Mucosa of descending colon (tissue), 3 donors: ENCODE measurements at regions not wholly inside any gene's neighbourhood (a gene's known extent, or its start where the extent isn't known, plus 50 kb on each side); places are given as distances from the start of the nearest gene placed in this dataset.

Source experiments
- ATAC-seq: fragments of 200-7000 bp; cut with Tn5 transposase; one replicate; pipeline ENCODE4 v1.9.1; 2020; ENCODE audit warnings: mild to moderate bottlenecking, moderate library complexity
- DNase-seq, 3 donors: peaks; one replicate each; pipeline ENCODE4 v3.0.0-alpha.2; 2020
- H3K36me3 ChIP-seq: fragments of 200-600 bp; one replicate; pipeline ENCODE4 v1.8.0; 2021; ENCODE audit warnings: low read depth, mild to moderate bottlenecking
- H3K4me1 ChIP-seq: fragments of 200-600 bp; one replicate; pipeline ENCODE4 v1.8.0; 2021; ENCODE audit warnings: low read depth, mild to moderate bottlenecking
- H3K4me3 ChIP-seq: fragments of 200-600 bp; one replicate; pipeline ENCODE4 v1.8.0; 2021; ENCODE audit warnings: mild to moderate bottlenecking
- H3K9me3 ChIP-seq: fragments of 200-600 bp; one replicate; pipeline ENCODE4 v1.8.0; 2021; ENCODE audit warnings: mild to moderate bottlenecking
- intact Hi-C, 2 donors: fragments of 100-400 bp; cut with DNase I in 1 of 2; cut with micrococcal nuclease in 1 of 2; formaldehyde crosslinking; loops; one replicate each; pipeline versions ENCODE4 v1.11.0 to v1.11.1; 2022; cut with DNase I, micrococcal nuclease
- TF ChIP-seq, protein P1 (sequence below): fragments of 200-600 bp; IDR thresholded peaks from one replicate; pipeline ENCODE4 v1.8.0; 2022; ENCODE audit warnings: antibody characterized with exemption, mild to moderate bottlenecking
- donor health status: DM: no; HTN: no; CAD: no; lungs with moderate emphysema.
- donor health status: DM: no; HTN: no; CAD: no.
- donor health status: DM: no; HTN: yes; CAD: no.

GRCh38 chr16:51797669-51798259 lies 646.7 kb upstream of the SALL1 start:
- intact Hi-C loops = no loop called here
- Histone ChIP-seq H3K4me3 (no peak overlapping the region), H3K36me3 (no peaks in the 10 kb centered on the region), H3K4me1 (no peaks in the 10 kb centered on the region), H3K9me3 (no peaks in the 10 kb centered on the region)
- TF ChIP-seq, protein P1, sequence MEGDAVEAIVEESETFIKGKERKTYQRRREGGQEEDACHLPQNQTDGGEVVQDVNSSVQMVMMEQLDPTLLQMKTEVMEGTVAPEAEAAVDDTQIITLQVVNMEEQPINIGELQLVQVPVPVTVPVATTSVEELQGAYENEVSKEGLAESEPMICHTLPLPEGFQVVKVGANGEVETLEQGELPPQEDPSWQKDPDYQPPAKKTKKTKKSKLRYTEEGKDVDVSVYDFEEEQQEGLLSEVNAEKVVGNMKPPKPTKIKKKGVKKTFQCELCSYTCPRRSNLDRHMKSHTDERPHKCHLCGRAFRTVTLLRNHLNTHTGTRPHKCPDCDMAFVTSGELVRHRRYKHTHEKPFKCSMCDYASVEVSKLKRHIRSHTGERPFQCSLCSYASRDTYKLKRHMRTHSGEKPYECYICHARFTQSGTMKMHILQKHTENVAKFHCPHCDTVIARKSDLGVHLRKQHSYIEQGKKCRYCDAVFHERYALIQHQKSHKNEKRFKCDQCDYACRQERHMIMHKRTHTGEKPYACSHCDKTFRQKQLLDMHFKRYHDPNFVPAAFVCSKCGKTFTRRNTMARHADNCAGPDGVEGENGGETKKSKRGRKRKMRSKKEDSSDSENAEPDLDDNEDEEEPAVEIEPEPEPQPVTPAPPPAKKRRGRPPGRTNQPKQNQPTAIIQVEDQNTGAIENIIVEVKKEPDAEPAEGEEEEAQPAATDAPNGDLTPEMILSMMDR = no peak
- DNase-seq (no peak), ATAC-seq (no peak)

GRCh38 chr16:51779240-51779639 lies 628.2 kb upstream of the SALL1 start:
- TF ChIP-seq, protein P1 = no peak
- Histone ChIP-seq H3K4me1 (no peaks in the 10 kb centered on the region), H3K9me3 (no peaks in the 10 kb centered on the region), H3K4me3 (no peak overlapping the region), H3K36me3 (no peaks in the 10 kb centered on the region)
- DNase-seq (no peak), ATAC-seq (no peak)
- intact Hi-C loops = no loop called here

DNA sequence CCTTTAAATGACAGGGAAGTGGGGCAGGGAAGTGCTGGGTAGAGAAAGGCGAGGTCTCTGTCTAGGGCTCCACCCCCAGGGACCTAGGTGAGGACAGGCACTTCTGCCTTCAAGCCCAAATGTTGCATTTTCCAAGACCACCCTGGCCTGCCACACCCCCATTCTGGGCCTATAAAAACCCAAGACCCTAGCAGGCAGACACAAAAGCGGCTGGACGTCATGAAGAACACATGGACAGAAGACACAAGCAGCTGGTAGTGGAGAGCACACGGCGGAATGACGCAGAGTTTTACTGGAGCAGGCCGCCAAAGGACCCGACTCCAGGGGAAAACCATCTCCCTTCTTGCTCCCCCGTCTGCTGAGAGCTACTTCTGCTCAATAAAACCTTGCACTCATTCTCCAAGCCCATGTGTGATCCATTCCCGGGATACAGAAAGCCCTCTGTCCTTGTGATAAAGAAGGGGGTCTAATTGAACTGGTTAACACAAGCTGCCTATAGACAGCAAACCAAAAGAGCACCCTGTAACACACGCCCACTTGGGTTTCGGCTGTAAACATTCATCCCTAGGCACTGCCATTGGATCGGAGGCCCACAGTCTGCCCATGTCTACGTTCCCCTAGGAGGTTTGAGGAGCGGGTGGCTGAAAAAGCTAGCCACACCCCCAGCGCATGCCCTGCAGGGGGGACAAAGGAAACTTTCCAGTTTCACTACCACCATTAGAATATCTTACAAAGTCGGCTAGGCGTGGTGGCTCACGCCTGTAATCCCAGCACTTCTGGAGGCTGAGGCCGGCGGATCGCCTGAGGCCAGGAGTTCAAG lies 622.2 kb upstream of the SALL1 start:
- intact Hi-C loops = no loop called here
- Histone ChIP-seq H3K4me1 (no peaks in the 10 kb centered on the region), H3K36me3 (no peaks in the 10 kb centered on the region), H3K9me3 (no peaks in the 10 kb centered on the region), H3K4me3 (no peak overlapping the region)
- TF ChIP-seq, protein P1 = no peak
- no peak for ATAC-seq
- no peak for DNase-seq

DNA sequence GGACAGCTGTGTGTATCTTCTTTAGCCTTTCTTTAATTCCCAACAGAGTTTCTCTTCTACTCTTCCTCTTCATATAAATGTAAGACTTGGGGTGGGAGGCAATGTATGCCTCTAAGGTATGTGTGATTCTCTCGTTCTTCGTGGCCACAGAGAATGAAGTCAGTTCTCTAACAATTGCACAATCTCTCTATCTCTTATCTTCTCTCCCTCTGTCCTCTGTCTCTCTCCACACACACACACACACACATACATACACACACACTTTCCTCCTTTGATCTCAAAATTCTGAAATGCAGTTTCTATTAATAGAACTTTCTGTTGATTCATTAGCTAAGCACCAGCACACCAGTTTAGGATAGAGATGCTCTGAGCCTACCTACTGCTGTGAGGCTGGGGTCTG lies 615.7 kb upstream of the SALL1 start:
- Histone ChIP-seq H3K9me3 (no peaks in the 10 kb centered on the region), H3K4me3 (no peak overlapping the region), H3K36me3 (no peaks in the 10 kb centered on the region), H3K4me1 (no peaks in the 10 kb centered on the region)
- DNase-seq (no peak), ATAC-seq (no peak)
- intact Hi-C loops = no loop called here
- TF ChIP-seq, protein P1 = no peak

- no peaks in the 10 kb centered on the region for H3K4me1 ChIP-seq
- H3K4me3 ChIP-seq = no peak overlapping the region
- ATAC-seq (peak; percentile 39), DNase-seq (no peak)
- H3K36me3 ChIP-seq = no peaks in the 10 kb centered on the region
- H3K9me3 ChIP-seq = no peaks in the 10 kb centered on the region
- TF ChIP-seq, protein P1 = no peak
- intact Hi-C loops = no loop called here
These were observed 612.1 kb upstream of the SALL1 start for GRCh38 chr16:51763072-51763661.
